Mucosa of rectum (tissue), 2 donors: ENCODE measurements at regions not wholly inside any gene's neighbourhood (a gene's known extent, or its start where the extent isn't known, plus 50 kb on each side); places are given as distances from the start of the nearest gene placed in this dataset.

Experiments
- H3K27ac ChIP-seq, 2 donors: one replicate each; pipeline ENCODE4 v1.7.0; 2013; ENCODE audit warnings: inconsistent platforms in 2 of 2, low read depth in 2 of 2, low read length in 2 of 2
- H3K27me3 ChIP-seq, 2 donors: one replicate each; pipeline ENCODE4 v1.7.0; 2013; ENCODE audit warnings: low read length in 2 of 2; ENCODE audit not compliant: control insufficient read depth in 2 of 2, insufficient read depth in 2 of 2
- H3K36me3 ChIP-seq, 2 donors: one replicate each; pipeline ENCODE4 v1.7.0; 2013; ENCODE audit warnings: low read length in 2 of 2; ENCODE audit not compliant: control insufficient read depth in 2 of 2, insufficient read depth in 2 of 2
- H3K4me1 ChIP-seq, 2 donors: one replicate each; pipeline ENCODE4 v1.7.0; 2013; ENCODE audit warnings: low read length in 2 of 2, mild to moderate bottlenecking in 1 of 2; ENCODE audit not compliant: control insufficient read depth in 2 of 2, insufficient read depth in 2 of 2
- H3K4me3 ChIP-seq, 2 donors: one replicate each; pipeline ENCODE4 v1.7.0; 2013; ENCODE audit warnings: low read length in 2 of 2
- H3K9ac ChIP-seq, 2 donors: one replicate each; pipeline ENCODE4 v1.7.0; 2013; ENCODE audit warnings: low read length in 2 of 2, low read depth in 1 of 2, mild to moderate bottlenecking in 1 of 2
- H3K9me3 ChIP-seq, 2 donors: one replicate each; pipeline ENCODE4 v1.7.0; 2013; ENCODE audit warnings: low read length in 2 of 2; ENCODE audit not compliant: control insufficient read depth in 2 of 2
- donor health status: healthy.
- donor health status: Normal muscosa, but diverticular disease.

GRCh38 chr18:78150590-78150989 lies 829.0 kb upstream of the SALL3 start:
- no peaks in the 10 kb centered on the region for H3K27me3 ChIP-seq
- H3K27ac ChIP-seq = no peak overlapping the region
- H3K9me3 ChIP-seq = peaks cover 0 to 8% of the 10 kb centered on the region in 2 donors
- H3K4me3 ChIP-seq = no peak overlapping the region
- no peak overlapping the region for H3K9ac ChIP-seq
- H3K36me3 ChIP-seq = no peaks in the 10 kb centered on the region
- no peaks in the 10 kb centered on the region for H3K4me1 ChIP-seq

DNA sequence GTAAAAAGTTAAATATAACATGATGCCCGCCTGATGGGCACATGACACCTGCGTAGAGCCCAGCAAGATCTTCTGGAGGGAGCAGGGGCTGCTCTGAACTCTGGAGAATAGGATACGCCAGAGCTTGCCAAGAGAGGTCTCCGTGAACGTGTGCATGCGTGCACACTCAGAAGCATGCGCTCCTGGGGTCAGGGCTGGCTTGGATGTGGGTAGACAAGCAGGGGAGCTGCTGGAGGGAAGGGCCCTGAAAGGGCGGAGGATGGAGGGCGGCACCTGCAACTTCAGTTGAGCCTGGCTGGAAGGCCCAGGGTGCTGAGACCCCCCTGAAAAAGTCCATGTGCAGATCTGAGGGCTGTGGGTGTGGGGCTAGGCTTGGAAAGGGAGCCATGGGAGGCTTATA lies 828.4 kb upstream of the SALL3 start:
- H3K9ac ChIP-seq = no peak overlapping the region
- no peaks in the 10 kb centered on the region for H3K27me3 ChIP-seq
- H3K36me3 ChIP-seq = no peaks in the 10 kb centered on the region
- H3K27ac ChIP-seq = no peak overlapping the region
- peaks cover 0 to 8% of the 10 kb centered on the region in 2 donors for H3K9me3 ChIP-seq
- H3K4me1 ChIP-seq = no peaks in the 10 kb centered on the region
- H3K4me3 ChIP-seq = no peak overlapping the region

- Histone ChIP-seq H3K36me3 (no peaks in the 10 kb centered on the region), H3K9ac (no peak overlapping the region), H3K4me1 (no peaks in the 10 kb centered on the region), H3K9me3 (peaks cover 0 to 8% of the 10 kb centered on the region in 2 donors), H3K27ac (no peak overlapping the region), H3K27me3 (no peaks in the 10 kb centered on the region), H3K4me3 (no peak overlapping the region)
Measured at GRCh38 chr18:78151948-78152725, 827.5 kb upstream of the SALL3 start.

GRCh38 chr18:78153362-78153761 lies 826.3 kb upstream of the SALL3 start:
- H3K4me1 ChIP-seq = no peaks in the 10 kb centered on the region
- H3K9me3 ChIP-seq = peaks cover 0 to 8% of the 10 kb centered on the region in 2 donors
- H3K9ac ChIP-seq = no peak overlapping the region
- no peak overlapping the region for H3K27ac ChIP-seq
- H3K4me3 ChIP-seq = no peak overlapping the region
- no peaks in the 10 kb centered on the region for H3K36me3 ChIP-seq
- no peaks in the 10 kb centered on the region for H3K27me3 ChIP-seq

DNA sequence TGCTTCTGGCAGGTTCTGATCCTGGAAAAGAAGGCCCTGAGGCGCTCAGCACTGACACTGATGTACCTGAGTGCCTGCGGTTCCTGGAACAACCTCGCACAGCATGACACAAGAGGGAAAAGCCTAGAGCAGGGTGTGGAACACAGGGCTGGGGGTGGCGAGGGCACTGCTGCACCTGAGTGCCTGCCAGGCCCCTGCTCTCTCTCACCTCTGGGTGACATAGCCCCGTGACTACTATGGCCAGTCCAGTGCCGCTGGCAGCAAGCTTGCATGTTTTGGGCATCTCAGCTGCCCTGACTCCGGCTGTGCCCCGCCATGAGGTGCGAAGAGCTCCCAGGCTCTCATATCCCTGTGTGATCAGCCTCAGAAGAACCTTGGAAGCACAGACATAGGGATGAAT lies 825.2 kb upstream of the SALL3 start:
- no peak overlapping the region for H3K27ac ChIP-seq
- no peaks in the 10 kb centered on the region for H3K36me3 ChIP-seq
- no peak overlapping the region for H3K4me3 ChIP-seq
- H3K9ac ChIP-seq = no peak overlapping the region
- H3K4me1 ChIP-seq = no peaks in the 10 kb centered on the region
- H3K9me3 ChIP-seq = peaks cover 0 to 2% of the 10 kb centered on the region in 2 donors
- no peaks in the 10 kb centered on the region for H3K27me3 ChIP-seq

GRCh38 chr18:78154853-78155252 lies 824.8 kb upstream of the SALL3 start:
- peaks cover 0 to 2% of the 10 kb centered on the region in 2 donors for H3K9me3 ChIP-seq
- H3K9ac ChIP-seq = no peak overlapping the region
- no peaks in the 10 kb centered on the region for H3K36me3 ChIP-seq
- no peak overlapping the region for H3K27ac ChIP-seq
- no peaks in the 10 kb centered on the region for H3K27me3 ChIP-seq
- H3K4me3 ChIP-seq = no peak overlapping the region
- no peaks in the 10 kb centered on the region for H3K4me1 ChIP-seq

DNA sequence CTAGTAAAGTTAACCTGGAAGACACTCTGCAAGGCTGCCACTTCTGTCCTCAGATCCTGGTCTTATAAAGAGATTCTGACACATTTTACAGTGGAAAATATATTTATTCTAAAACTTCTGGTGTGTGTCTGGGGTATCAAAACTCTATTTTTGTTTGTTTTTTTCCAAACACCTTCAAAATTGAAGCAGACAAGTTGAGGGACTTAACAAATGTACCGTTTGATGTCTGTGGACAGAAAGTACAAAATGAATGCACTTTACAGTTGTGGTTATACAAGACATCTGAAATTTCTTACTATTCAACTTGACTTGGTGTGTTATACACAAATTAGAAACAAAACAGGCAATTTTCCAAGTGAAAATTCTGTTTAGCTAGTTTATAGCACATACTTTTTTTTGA lies 823.2 kb upstream of the SALL3 start:
- Histone ChIP-seq H3K4me1 (no peaks in the 10 kb centered on the region), H3K4me3 (no peak overlapping the region), H3K27me3 (no peaks in the 10 kb centered on the region), H3K9ac (no peak overlapping the region), H3K27ac (no peak overlapping the region), H3K9me3 (peaks cover 0 to 2% of the 10 kb centered on the region in 2 donors), H3K36me3 (no peaks in the 10 kb centered on the region)

DNA sequence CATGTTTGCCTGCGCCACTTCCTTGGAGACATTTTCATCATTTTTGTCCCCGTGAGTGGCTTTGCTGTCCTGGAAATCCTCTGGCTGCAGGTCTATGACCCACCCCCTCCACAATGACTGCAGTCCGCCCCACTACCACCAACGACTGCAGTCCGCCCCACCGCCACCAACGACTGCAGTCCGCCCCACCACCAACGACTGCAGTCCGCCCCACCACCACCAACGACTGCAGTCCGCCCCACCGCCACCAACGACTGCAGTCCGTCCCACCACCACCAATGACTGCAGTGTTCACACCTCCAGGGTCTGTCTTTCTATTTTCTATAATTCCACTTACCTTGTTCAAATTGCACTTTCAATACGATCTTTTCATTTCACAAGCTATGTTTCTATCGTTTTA lies 820.7 kb upstream of the SALL3 start:
- H3K27ac ChIP-seq = no peak overlapping the region
- H3K9me3 ChIP-seq = no peaks in the 10 kb centered on the region
- no peaks in the 10 kb centered on the region for H3K27me3 ChIP-seq
- no peaks in the 10 kb centered on the region for H3K4me1 ChIP-seq
- no peaks in the 10 kb centered on the region for H3K36me3 ChIP-seq
- H3K4me3 ChIP-seq = no peak overlapping the region
- H3K9ac ChIP-seq = no peak overlapping the region

GRCh38 chr18:78159397-78159796 lies 820.2 kb upstream of the SALL3 start:
- Histone ChIP-seq H3K27me3 (no peaks in the 10 kb centered on the region), H3K4me1 (no peaks in the 10 kb centered on the region), H3K36me3 (no peaks in the 10 kb centered on the region), H3K9ac (no peak overlapping the region), H3K27ac (no peak overlapping the region), H3K9me3 (no peaks in the 10 kb centered on the region), H3K4me3 (no peak overlapping the region)

DNA sequence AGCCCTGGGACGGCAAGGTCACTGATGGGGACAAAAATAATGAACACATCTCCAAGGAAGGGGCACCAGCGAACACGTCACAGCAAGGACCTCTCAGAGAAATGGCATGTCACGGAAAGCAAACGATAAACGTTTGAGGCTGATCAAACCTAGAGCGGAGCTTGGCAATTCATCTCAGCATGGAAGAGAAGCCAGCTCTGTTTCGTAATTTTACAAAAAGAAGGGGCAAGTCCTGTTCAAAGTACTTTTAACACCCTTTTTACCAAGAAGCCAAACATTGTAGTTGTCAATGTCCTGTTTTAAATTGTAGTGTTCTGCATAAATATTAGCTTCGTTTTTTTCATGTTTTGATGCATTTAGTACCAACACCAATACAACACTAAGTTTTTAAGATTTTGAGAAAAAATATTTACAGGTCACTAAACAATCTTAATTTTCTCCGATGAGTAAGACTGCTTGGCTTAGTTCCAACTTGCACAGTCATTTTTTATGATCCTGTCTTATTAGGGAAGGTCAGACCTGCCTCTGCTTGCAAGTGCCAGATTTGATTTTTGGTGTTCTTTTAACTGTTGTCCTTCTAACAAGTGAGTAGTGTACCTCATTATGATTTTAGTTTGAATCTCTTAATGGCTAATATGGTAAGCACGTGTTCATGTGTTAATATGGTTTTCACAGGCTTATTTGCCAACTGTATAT lies 818.5 kb upstream of the SALL3 start:
- no peak overlapping the region for H3K27ac ChIP-seq

More for the DNA sequence above, 818.5 kb upstream of the SALL3 start:
- Histone ChIP-seq H3K9me3 (no peaks in the 10 kb centered on the region), H3K4me3 (no peak overlapping the region), H3K4me1 (no peaks in the 10 kb centered on the region), H3K27me3 (no peaks in the 10 kb centered on the region), H3K36me3 (no peaks in the 10 kb centered on the region), H3K9ac (no peak overlapping the region)
